NCI-H1105 treated with DMSO at 0.1 percent for 48 hours (cell line): ENCODE measurements at regions not wholly inside any gene's neighbourhood (a gene's known extent, or its start where the extent isn't known, plus 50 kb on each side); places are given as distances from the start of the nearest gene placed in this dataset.
A peak's percentile ranks its signal among the peaks of the same experiment; 100 is the strongest.

Source experiments
- DNase-seq: peaks from one replicate; lab custom pipeline; 2025; lab: John Stamatoyannopoulos, UW

- peak; percentile 95 for DNase-seq
Measured at GRCh38 chr7:31284106-31284505, 56.4 kb downstream of the NEUROD6 start.

- no peak for DNase-seq
Measured at GRCh38 chr7:31271641-31272405, 68.7 kb downstream of the NEUROD6 start.

GRCh38 chr7:31267486-31267885 is 73.0 kb downstream of the NEUROD6 start:
- DNase-seq = no peak

- DNase-seq = no peak
Measured at GRCh38 chr7:31263338-31263737, 77.2 kb downstream of the NEUROD6 start.

GRCh38 chr7:31261341-31261740 is 79.2 kb downstream of the NEUROD6 start:
- DNase-seq = no peak

GRCh38 chr7:31260851-31261250 is 79.7 kb downstream of the NEUROD6 start:
- DNase-seq = no peak

- DNase-seq = no peak
Measured at GRCh38 chr7:31258391-31258790, 82.1 kb downstream of the NEUROD6 start.

GRCh38 chr7:31256506-31256905 is 84.0 kb downstream of the NEUROD6 start:
- no peak for DNase-seq

GRCh38 chr7:31254926-31255325 is 85.6 kb downstream of the NEUROD6 start:
- no peak for DNase-seq

GRCh38 chr7:31253532-31253931 is 87.0 kb downstream of the NEUROD6 start:
- DNase-seq = no peak

- DNase-seq = no peak
Measured at GRCh38 chr7:31251441-31251840, 89.1 kb downstream of the NEUROD6 start.

- no peak for DNase-seq
Measured at GRCh38 chr7:31249671-31250070, 90.9 kb downstream of the NEUROD6 start.

- DNase-seq = no peak
Measured at GRCh38 chr7:31236868-31237267, 103.7 kb downstream of the NEUROD6 start.

- DNase-seq = no peak
Measured at GRCh38 chr7:31234836-31235605, 105.5 kb downstream of the NEUROD6 start.

- DNase-seq = no peak
Measured at GRCh38 chr7:31228957-31229356, 111.6 kb downstream of the NEUROD6 start.

- DNase-seq = no peak
Measured at GRCh38 chr7:31214751-31215150, 125.8 kb downstream of the NEUROD6 start.

- DNase-seq = no peak
Measured at GRCh38 chr7:31211281-31211680, 129.2 kb downstream of the NEUROD6 start.

GRCh38 chr7:31204071-31204470 is 136.5 kb downstream of the NEUROD6 start:
- no peak for DNase-seq

- no peak for DNase-seq
Measured at GRCh38 chr7:31203551-31203950, 137.0 kb downstream of the NEUROD6 start.

GRCh38 chr7:31202801-31203200 is 137.7 kb downstream of the NEUROD6 start:
- DNase-seq = no peak

GRCh38 chr7:31192986-31193385 is 140.9 kb downstream of the ADCYAP1R1 start:
- peak; percentile 87 for DNase-seq

- DNase-seq = no peak
Measured at GRCh38 chr7:31190906-31191305, 138.8 kb downstream of the ADCYAP1R1 start.

- DNase-seq = no peak
Measured at GRCh38 chr7:31186202-31186601, 134.1 kb downstream of the ADCYAP1R1 start.
